Stimulated activated CD4-positive, alpha-beta T cell treated with anti-CD3 and anti-CD28 coated beads, Interleukin-4, amount 100 ng/mL, for 4 hours (primary cell): ENCODE measurements at regions not wholly inside any gene's neighbourhood (a gene's known extent, or its start where the extent isn't known, plus 50 kb on each side); places are given as distances from the start of the nearest gene placed in this dataset.

ENCODE experiments used
- DNase-seq, 2 experiments: peaks; one replicate each; pipeline ENCODE4 v3.0.0-alpha.2; 2020

GRCh38 chr4:10740251-10740650 is 55.7 kb upstream of the CLNK start:
- DNase-seq = no peak

GRCh38 chr4:10738826-10739489 is 54.4 kb upstream of the CLNK start:
- no peak for DNase-seq

- DNase-seq = no peak
Measured at GRCh38 chr4:10737337-10737736, 52.8 kb upstream of the CLNK start.

- DNase-seq = no peak
Measured at GRCh38 chr4:10736895-10737294, 52.3 kb upstream of the CLNK start.

GRCh38 chr4:10736266-10736665 is 51.7 kb upstream of the CLNK start:
- DNase-seq = no peak

GRCh38 chr4:10734697-10735096 is 50.1 kb upstream of the CLNK start:
- DNase-seq = peak; percentile 2 to 31
